H1 (cell line): ENCODE measurements at regions not wholly inside any gene's neighbourhood (a gene's known extent, or its start where the extent isn't known, plus 50 kb on each side); places are given as distances from the start of the nearest gene placed in this dataset.

ENCODE experiments used
- CTCF ChIA-PET: fragments of 300-600 bp; sonication (Branson Sonifier 250); formaldehyde crosslinking; loops from one replicate; lab custom pipeline; 2021; ENCODE audit not compliant: partially characterized antibody; lab: Charles Lee
- POLR2A ChIA-PET: fragments of 300-600 bp; sonication (Branson Sonifier 250); formaldehyde crosslinking; loops from one replicate; lab custom pipeline; 2021; ENCODE audit warnings: inconsistent platforms; ENCODE audit not compliant: partially characterized antibody; lab: Charles Lee
- DNase-seq, 2 experiments: peaks; one replicate each; pipeline versions ENCODE4 v3.0.0 to v3.0.0-alpha.2; 2010 to 2022; ENCODE audit warnings: low spot score in 2 of 2, low read depth in 1 of 2, mixed read lengths in 1 of 2
- FAIRE-seq: peaks from 2 replicates; lab custom pipeline; 2011; peaks lifted over from hg19 to GRCh38; lab: Jason Lieb, UNC
- H2AFZ ChIP-seq: 2 replicates; pipeline ENCODE4 v1.8.1; 2012; ENCODE audit warnings: low read length, inconsistent platforms
- H2AK5ac ChIP-seq: 2 replicates; pipeline ENCODE4 v1.6.1; 2013; ENCODE audit warnings: low read depth, low read length
- H2BK120ac ChIP-seq: replicated peaks from 2 replicates; pipeline ENCODE3; 2013; ENCODE audit warnings: low read depth, low read length, inconsistent platforms
- H2BK12ac ChIP-seq: 2 replicates; pipeline ENCODE4 v1.6.1; 2013; ENCODE audit warnings: low read depth, low read length
- H2BK15ac ChIP-seq: 2 replicates; pipeline ENCODE4 v1.6.1; 2013; ENCODE audit warnings: low read length
- H2BK20ac ChIP-seq: 2 replicates; pipeline ENCODE4 v1.6.1; 2013; ENCODE audit warnings: low read length
- H2BK5ac ChIP-seq: 2 replicates; pipeline ENCODE4 v1.6.1; 2013; ENCODE audit warnings: low read depth, low read length
- H3K14ac ChIP-seq: 2 replicates; pipeline ENCODE4 v1.6.1; 2013; ENCODE audit warnings: inconsistent platforms; ENCODE audit not compliant: insufficient read length
- H3K18ac ChIP-seq: 2 replicates; pipeline ENCODE4 v1.6.1; 2013; ENCODE audit warnings: low read length; ENCODE audit errors: extremely low read depth
- H3K23ac ChIP-seq: 2 replicates; pipeline ENCODE4 v1.6.1; 2013; ENCODE audit warnings: inconsistent platforms; ENCODE audit not compliant: insufficient read length
- H3K23me2 ChIP-seq: 2 replicates; pipeline ENCODE4 v1.6.1; 2013; ENCODE audit warnings: low read depth, low read length
- H3K27ac ChIP-seq: 2 replicates; pipeline ENCODE4 v1.6.1; 2011; ENCODE audit warnings: low read depth, low read length, inconsistent platforms
- H3K27me3 ChIP-seq, 4 experiments: replicated peaks in 1 of 4; 1 replicate in 1 of 4; 2 replicates in 3 of 4; pipeline versions ENCODE4 v1.6.1 to v1.8.1; 2011 to 2013; ENCODE audit warnings: low read length in 3 of 4, mild to moderate bottlenecking in 3 of 4, inconsistent platforms in 2 of 4, mixed read lengths in 2 of 4, moderate library complexity in 1 of 4; ENCODE audit not compliant: control insufficient read depth in 3 of 4, insufficient read depth in 3 of 4; ENCODE audit errors: extremely low read depth in 1 of 4
- H3K36me3 ChIP-seq, 4 experiments: 2 replicates each; pipeline versions ENCODE4 v1.6.1 to v1.8.1; 2011 to 2013; ENCODE audit warnings: mild to moderate bottlenecking in 4 of 4, low read length in 3 of 4, moderate library complexity in 2 of 4, control low read depth in 1 of 4, inconsistent platforms in 1 of 4; ENCODE audit not compliant: insufficient read depth in 4 of 4, control insufficient read depth in 2 of 4
- H3K4ac ChIP-seq: replicated peaks from 2 replicates; pipeline ENCODE3; 2013; ENCODE audit warnings: low read length, low read depth, mixed read lengths, inconsistent platforms; ENCODE audit not compliant: insufficient read length
- H3K4me1 ChIP-seq, 4 experiments: replicated peaks in 1 of 4; 1 replicate in 1 of 4; 2 replicates in 3 of 4; pipeline versions ENCODE4 v1.6.1 to v1.8.1; 2011 to 2013; ENCODE audit warnings: low read length in 3 of 4, inconsistent platforms in 2 of 4, mixed read lengths in 1 of 4; ENCODE audit not compliant: insufficient read depth in 4 of 4, control insufficient read depth in 3 of 4
- H3K4me2 ChIP-seq, 2 experiments: 2 replicates each; pipeline versions ENCODE4 v1.6.1 to v1.8.1; 2011 to 2013; ENCODE audit warnings: low read depth in 2 of 2, low read length in 2 of 2, control low read depth in 1 of 2, inconsistent platforms in 1 of 2, mild to moderate bottlenecking in 1 of 2; ENCODE audit not compliant: insufficient read depth in 1 of 2
- H3K4me3 ChIP-seq, 4 experiments: fragments of 200-600, 300-600 bp in 1 of 4; sonication (generic), shearing (Covaris generic), sonication (Bioruptor Twin) in 1 of 4; 2 replicates each; pipeline versions ENCODE4 v1.5.1 to v1.8.1; 2011 to 2016; ENCODE audit warnings: low read length in 4 of 4, low read depth in 3 of 4, control low read depth in 2 of 4, inconsistent platforms in 2 of 4, mild to moderate bottlenecking in 2 of 4, mixed read lengths in 1 of 4, moderate library complexity in 1 of 4; ENCODE audit not compliant: insufficient read depth in 2 of 4; ENCODE audit errors: extremely low read depth in 1 of 4
- H3K56ac ChIP-seq: replicated peaks from 2 replicates; pipeline ENCODE3; 2013; ENCODE audit warnings: low read depth, mild to moderate bottlenecking, mixed read lengths, low read length, inconsistent platforms; ENCODE audit not compliant: insufficient read length
- H3K79me1 ChIP-seq: 2 replicates; pipeline ENCODE4 v1.6.1; 2013; ENCODE audit warnings: low read depth, low read length, control low read depth
- H3K79me2 ChIP-seq, 2 experiments: 2 replicates each; pipeline versions ENCODE4 v1.6.1 to v1.8.1; 2012 to 2013; ENCODE audit warnings: low read length in 2 of 2, mild to moderate bottlenecking in 2 of 2, inconsistent platforms in 1 of 2; ENCODE audit not compliant: insufficient read depth in 2 of 2, control insufficient read depth in 1 of 2
- H3K9ac ChIP-seq, 4 experiments: replicated peaks in 1 of 4; 1 replicate in 1 of 4; 2 replicates in 3 of 4; pipeline versions ENCODE4 v1.6.1 to v1.8.1; 2011 to 2013; ENCODE audit warnings: low read depth in 3 of 4, low read length in 3 of 4, control low read depth in 2 of 4, mild to moderate bottlenecking in 2 of 4, moderate library complexity in 2 of 4, inconsistent platforms in 1 of 4; ENCODE audit errors: extremely low read depth in 1 of 4
- H3K9me3 ChIP-seq, 2 experiments: 2 replicates each; pipeline versions ENCODE4 v1.6.1 to v1.8.1; 2012 to 2013; ENCODE audit warnings: mild to moderate bottlenecking in 2 of 2, moderate library complexity in 2 of 2, control low read depth in 1 of 2, inconsistent platforms in 1 of 2, low read depth in 1 of 2, low read length in 1 of 2, mixed read lengths in 1 of 2; ENCODE audit not compliant: insufficient read depth in 2 of 2
- H4K20me1 ChIP-seq, 2 experiments: replicated peaks in 1 of 2; 2 replicates each; pipeline versions ENCODE3 to v1.8.1; 2011 to 2013; ENCODE audit warnings: inconsistent platforms in 2 of 2, low read length in 2 of 2, mild to moderate bottlenecking in 1 of 2; ENCODE audit not compliant: insufficient read depth in 2 of 2, control insufficient read depth in 1 of 2
- H4K5ac ChIP-seq: 2 replicates; pipeline ENCODE4 v1.6.1; 2013; ENCODE audit warnings: low read length, low read depth, mixed read lengths, inconsistent platforms; ENCODE audit not compliant: insufficient read length
- H4K8ac ChIP-seq: 2 replicates; pipeline ENCODE4 v1.8.0; 2013; ENCODE audit warnings: mild to moderate bottlenecking, moderate library complexity, low read length, inconsistent platforms; ENCODE audit not compliant: insufficient read depth; ENCODE audit errors: extremely low read depth
- H4K91ac ChIP-seq: replicated peaks from 2 replicates; pipeline ENCODE3; 2013; ENCODE audit warnings: low read length, mixed read lengths, inconsistent platforms; ENCODE audit not compliant: insufficient read length
- ATF2 ChIP-seq: IDR thresholded peaks from 2 replicates; pipeline ENCODE4 v1.6.1; 2012; ENCODE audit warnings: low read length, inconsistent platforms
- BCL11A ChIP-seq, 2 experiments: IDR thresholded peaks; one replicate each; pipeline ENCODE4 v1.6.1; 2011; ENCODE audit warnings: low read depth in 2 of 2, low read length in 2 of 2, mild to moderate bottlenecking in 2 of 2
- EZH2 ChIP-seq: fragments of 200-600 bp; sonication (generic); IDR thresholded peaks from 2 replicates; pipeline ENCODE4 v1.7.1; 2012; ENCODE audit warnings: low read depth, mild to moderate bottlenecking, moderate library complexity, low read length, inconsistent platforms; ENCODE audit not compliant: severe bottlenecking
- MAX ChIP-seq: IDR thresholded peaks from 2 replicates; pipeline ENCODE4 v1.6.1; 2012; ENCODE audit warnings: inconsistent platforms
- POLR2AphosphoS5 ChIP-seq: IDR thresholded peaks from 2 replicates; pipeline ENCODE4 v1.6.1; 2011; ENCODE audit warnings: low read depth, low read length
- SAP30 ChIP-seq: fragments of 300-600 bp; sonication (generic); IDR thresholded peaks from 2 replicates; pipeline ENCODE4 v1.7.1; 2012; ENCODE audit warnings: low read length, moderate library complexity, mild to moderate bottlenecking, inconsistent platforms; ENCODE audit not compliant: insufficient read depth, insufficient replicate concordance
- SIRT6 ChIP-seq: IDR thresholded peaks from one replicate; pipeline ENCODE4 v1.7.1; 2012; ENCODE audit warnings: low read length, inconsistent platforms
- WGBS, 2 experiments: shearing (Covaris generic) in 1 of 2; methylation state at CpG; one replicate each; pipeline versions ENCODE4 v1.1.6 to v1.1.7; 2013 to 2015; ENCODE audit warnings: low lambda C conversion rate in 2 of 2, mixed read lengths in 2 of 2, inconsistent platforms in 1 of 2, low coverage in 1 of 2, missing lambda C conversion rate in 1 of 2; ENCODE audit not compliant: insufficient replicate concordance in 2 of 2, insufficient coverage in 1 of 2, insufficient read length in 1 of 2; ENCODE audit errors: extremely low coverage in 1 of 2, missing lambda C conversion rate in 1 of 2; 5-methylcytosine and 5-hydroxymethylcytosine counted together

- TF ChIP-seq SIRT6: no peak
Measured at GRCh38 chr2:144572977-144573376, 53.1 kb upstream of the ZEB2 start (continued).

- CTCF ChIA-PET: interaction anchor here (1.1 to 1.4 kb wide), 2 partner anchors 9 to 11 kb away, joined by 4 to 7 read pairs; no protein-coding TSS in a partner anchor
- no peak for TF ChIP-seq ATF2
- TF ChIP-seq EZH2: no peak
- no peak for TF ChIP-seq POLR2AphosphoS5
- no peak for TF ChIP-seq BCL11A (IDR thresholded peaks at IDR 0.05; ENCODE audit: low read depth in 2 of 2, low read length in 2 of 2)
- TF ChIP-seq MAX: no peak
- no peak for TF ChIP-seq SAP30
- H3K4me1 ChIP-seq: peaks cover 0 to 13% (median 2%) of the 10 kb centered on the region in 4 experiments; a peak in 3 of 7 replicates
- H3K27me3 ChIP-seq: no peaks in the 10 kb centered on the region; a peak in 1 of 7 replicates
- no peak overlapping the region for H3K4me2 ChIP-seq
- H3K4me3 ChIP-seq: no peak overlapping the region
- no peak overlapping the region for H2BK15ac ChIP-seq
- H3K4ac ChIP-seq: no peak overlapping the region
- no peak overlapping the region for H4K5ac ChIP-seq
- H2BK20ac ChIP-seq: no peak overlapping the region
- H2AK5ac ChIP-seq: no peak overlapping the region
- no peak overlapping the region for H2BK5ac ChIP-seq
- no peaks in the 10 kb centered on the region for H3K79me2 ChIP-seq
- no peak overlapping the region for H3K56ac ChIP-seq
- H3K9me3 ChIP-seq: no peaks in the 10 kb centered on the region
- FAIRE-seq (no peak), DNase-seq (no peak)
- no peak overlapping the region for H3K23ac ChIP-seq
- H3K18ac ChIP-seq: no peak overlapping the region
- 62% methylated on average over 1 of the region's 1 CpG; no CpG with 5 or more reads in 1 of the 2 experiments for WGBS, 2 experiments
- POLR2A ChIA-PET: no interaction called here
- H4K20me1 ChIP-seq: no peaks in the 10 kb centered on the region
- H2AFZ ChIP-seq: no peak overlapping the region
- no peak overlapping the region for H3K9ac ChIP-seq
- no peak overlapping the region for H4K8ac ChIP-seq
- H3K27ac ChIP-seq: no peak overlapping the region
- H3K79me1 ChIP-seq: no peaks in the 10 kb centered on the region
- no peak overlapping the region for H2BK12ac ChIP-seq
- H2BK120ac ChIP-seq: no peak overlapping the region
- H3K36me3 ChIP-seq: no peaks in the 10 kb centered on the region
- H4K91ac ChIP-seq: no peak overlapping the region
- H3K14ac ChIP-seq: no peak overlapping the region
- no peaks in the 10 kb centered on the region for H3K23me2 ChIP-seq
Measured at GRCh38 chr2:144571770-144572169, 51.9 kb upstream of the ZEB2 start.
